CD8-positive, alpha-beta memory T cell (primary cell): ENCODE measurements at regions not wholly inside any gene's neighbourhood (a gene's known extent, or its start where the extent isn't known, plus 50 kb on each side); places are given as distances from the start of the nearest gene placed in this dataset.

ENCODE experiments used
- CTCF ChIA-PET: fragments of 350-600 bp; sonication (Branson Sonifier 250); formaldehyde crosslinking; loops from one replicate; lab custom pipeline; 2021; ENCODE audit warnings: antibody characterized with exemption; lab: Charles Lee
- POLR2A ChIA-PET: fragments of 350-600 bp; sonication (Branson Sonifier 250); formaldehyde crosslinking; loops from one replicate; lab custom pipeline; 2021; ENCODE audit warnings: antibody characterized with exemption; lab: Charles Lee
- DNase-seq, 5 donors: peaks; one replicate each; pipeline versions ENCODE4 v3.0.0 to v3.0.0-alpha.2; 2020 to 2022; ENCODE audit warnings: mixed read lengths in 1 of 5
- H3K27ac ChIP-seq: one replicate; pipeline ENCODE4 v1.7.0; 2013; ENCODE audit warnings: low read depth, mild to moderate bottlenecking, low read length, moderate library complexity
- H3K27me3 ChIP-seq: 2 replicates; pipeline ENCODE4 v1.7.0; 2013; ENCODE audit warnings: low read length, mild to moderate bottlenecking; ENCODE audit not compliant: insufficient read depth, poor library complexity, severe bottlenecking
- H3K36me3 ChIP-seq: 2 replicates; pipeline ENCODE4 v1.7.0; 2013; ENCODE audit warnings: mild to moderate bottlenecking, low read length, moderate library complexity; ENCODE audit not compliant: insufficient read depth
- H3K4me1 ChIP-seq: 2 replicates; pipeline ENCODE4 v1.7.0; 2013; ENCODE audit warnings: mild to moderate bottlenecking, low read length, moderate library complexity; ENCODE audit not compliant: insufficient read depth
- H3K4me3 ChIP-seq: 2 replicates; pipeline ENCODE4 v1.7.0; 2013; ENCODE audit warnings: mild to moderate bottlenecking, low read length
- H3K9me3 ChIP-seq: 2 replicates; pipeline ENCODE4 v1.7.0; 2013; ENCODE audit warnings: mild to moderate bottlenecking, low read length
- H3K27ac Mint-ChIP-seq, 8 donors: one replicate each; pipeline ENCODE4 v1.8.0; 2020 to 2021; ENCODE audit warnings: mixed read lengths in 8 of 8, mild to moderate bottlenecking in 6 of 8, inconsistent platforms in 3 of 8, moderate library complexity in 3 of 8
- H3K27me3 Mint-ChIP-seq, 2 donors: one replicate each; pipeline ENCODE4 v1.8.0; 2020 to 2021; ENCODE audit warnings: mixed read lengths in 2 of 2, mild to moderate bottlenecking in 1 of 2, moderate library complexity in 1 of 2
- H3K36me3 Mint-ChIP-seq, 3 donors: one replicate each; pipeline ENCODE4 v1.8.0; 2020 to 2021; ENCODE audit warnings: mixed read lengths in 3 of 3, inconsistent platforms in 1 of 3, mild to moderate bottlenecking in 1 of 3
- H3K4me1 Mint-ChIP-seq, 3 donors: one replicate each; pipeline ENCODE4 v1.8.0; 2020 to 2021; ENCODE audit warnings: mixed read lengths in 3 of 3, inconsistent platforms in 1 of 3, mild to moderate bottlenecking in 1 of 3
- H3K4me3 Mint-ChIP-seq, 7 donors: one replicate each; pipeline ENCODE4 v1.8.0; 2020 to 2021; ENCODE audit warnings: mixed read lengths in 7 of 7, mild to moderate bottlenecking in 6 of 7, moderate library complexity in 4 of 7, inconsistent platforms in 2 of 7
- H3K9me3 Mint-ChIP-seq, 5 donors: one replicate each; pipeline ENCODE4 v1.8.0; 2020 to 2022; ENCODE audit warnings: mixed read lengths in 5 of 5, mild to moderate bottlenecking in 3 of 5, moderate library complexity in 2 of 5, inconsistent platforms in 1 of 5

GRCh38 chr15:35646790-35647189 lies 100.8 kb upstream of the DPH6 start:
- Mint-ChIP-seq H3K27ac (no peak overlapping the region), H3K9me3 (peaks cover 0 to 11% (median 5%) of the 10 kb centered on the region in 5 donors), H3K36me3 (no peaks in the 10 kb centered on the region), H3K4me1 (no peaks in the 10 kb centered on the region), H3K27me3 (peaks cover 2 to 5% of the 10 kb centered on the region in 2 donors), H3K4me3 (no peak overlapping the region)
- no peak for DNase-seq
- Histone ChIP-seq H3K27me3 (no peaks in the 10 kb centered on the region), H3K27ac (no peak overlapping the region), H3K4me1 (no peaks in the 10 kb centered on the region), H3K4me3 (no peak overlapping the region), H3K9me3 (no peaks in the 10 kb centered on the region), H3K36me3 (no peaks in the 10 kb centered on the region)
- ChIA-PET CTCF (no interaction called here), POLR2A (no interaction called here)

DNA sequence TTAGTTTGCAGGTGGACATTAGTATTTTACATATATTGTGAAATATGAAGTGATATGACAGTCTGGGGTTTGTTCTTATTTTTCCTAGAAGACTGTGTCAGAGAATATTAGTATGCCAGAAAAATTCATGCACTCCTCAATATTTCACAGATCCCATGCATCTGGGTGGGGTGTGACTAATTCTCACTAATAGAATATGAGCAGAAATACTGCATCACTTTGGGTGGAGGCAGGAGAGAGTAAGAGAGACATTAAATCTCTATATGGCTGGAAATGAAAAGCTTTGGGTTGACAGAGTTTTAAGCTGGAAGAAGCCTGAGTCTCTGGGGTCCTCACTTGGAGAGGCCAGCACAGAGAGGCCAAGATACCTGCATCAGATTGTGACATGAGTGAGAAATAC lies 101.3 kb upstream of the DPH6 start:
- ChIA-PET POLR2A (no interaction called here), CTCF (no interaction called here)
- H3K36me3 ChIP-seq: no peaks in the 10 kb centered on the region
- H3K9me3 Mint-ChIP-seq: peaks cover 0 to 9% (median 5%) of the 10 kb centered on the region in 5 donors
- H3K4me3 Mint-ChIP-seq: no peak overlapping the region
- no peaks in the 10 kb centered on the region for H3K4me1 ChIP-seq
- no peaks in the 10 kb centered on the region for H3K9me3 ChIP-seq
- DNase-seq: no peak
- H3K27ac Mint-ChIP-seq: no peak overlapping the region
- H3K36me3 Mint-ChIP-seq: no peaks in the 10 kb centered on the region
- H3K27me3 Mint-ChIP-seq: peaks cover 2 to 5% of the 10 kb centered on the region in 2 donors
- no peak overlapping the region for H3K27ac ChIP-seq
- H3K4me3 ChIP-seq: no peak overlapping the region
- H3K4me1 Mint-ChIP-seq: no peaks in the 10 kb centered on the region
- no peaks in the 10 kb centered on the region for H3K27me3 ChIP-seq

DNA sequence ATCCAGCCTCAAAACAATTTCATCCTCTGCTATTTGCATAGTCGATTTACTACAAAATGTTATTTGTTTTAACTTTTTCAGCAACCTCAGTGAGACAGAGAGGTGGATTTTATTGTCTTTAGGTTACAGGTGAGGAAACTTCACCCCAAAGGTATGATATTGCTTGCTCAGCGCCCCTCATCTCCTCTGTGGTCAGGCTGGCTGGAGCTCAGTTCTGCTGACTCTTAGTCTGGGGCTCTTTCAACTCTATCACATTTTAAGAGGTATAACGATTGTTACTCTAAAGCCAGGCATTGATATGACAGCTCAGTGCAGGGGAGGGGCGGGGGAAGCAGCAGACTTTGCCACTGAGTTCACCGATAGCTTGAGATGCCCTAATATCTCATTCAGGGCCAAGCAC lies 103.0 kb upstream of the DPH6 start:
- peaks cover 0 to 6% (median 0%) of the 10 kb centered on the region in 5 donors for H3K9me3 Mint-ChIP-seq
- H3K36me3 Mint-ChIP-seq: no peaks in the 10 kb centered on the region
- Histone ChIP-seq H3K4me3 (no peak overlapping the region), H3K27ac (no peak overlapping the region), H3K27me3 (no peaks in the 10 kb centered on the region), H3K36me3 (no peaks in the 10 kb centered on the region), H3K4me1 (no peaks in the 10 kb centered on the region), H3K9me3 (no peaks in the 10 kb centered on the region)
- peaks cover 3 to 6% of the 10 kb centered on the region in 2 donors for H3K27me3 Mint-ChIP-seq
- ChIA-PET CTCF (no interaction called here), POLR2A (no interaction called here)
- DNase-seq: no peak
- no peak overlapping the region for H3K4me3 Mint-ChIP-seq
- H3K27ac Mint-ChIP-seq: no peak overlapping the region
- H3K4me1 Mint-ChIP-seq: no peaks in the 10 kb centered on the region

DNA sequence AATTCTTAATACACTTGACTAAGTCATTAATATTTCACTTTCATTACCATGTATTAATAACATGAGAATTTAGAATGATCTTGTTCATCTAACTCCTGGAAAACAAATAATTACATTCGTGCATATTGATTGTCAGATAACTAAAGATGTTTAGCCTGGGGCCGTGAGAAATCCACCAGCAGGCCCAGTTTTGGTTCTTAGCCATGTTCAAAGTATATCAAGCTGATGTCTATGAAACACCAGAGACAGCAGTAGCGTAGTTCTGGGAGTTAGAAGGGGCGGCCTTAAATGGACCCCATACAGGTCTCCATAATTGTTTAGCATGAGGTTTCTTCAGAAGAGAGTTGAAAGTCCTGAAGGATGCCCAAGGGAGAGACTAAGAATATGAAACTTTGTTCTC lies 103.6 kb upstream of the DPH6 start:
- no peaks in the 10 kb centered on the region for H3K36me3 Mint-ChIP-seq
- Histone ChIP-seq H3K9me3 (no peaks in the 10 kb centered on the region), H3K4me3 (no peak overlapping the region), H3K27me3 (no peaks in the 10 kb centered on the region), H3K27ac (no peak overlapping the region), H3K4me1 (no peaks in the 10 kb centered on the region), H3K36me3 (no peaks in the 10 kb centered on the region)
- POLR2A ChIA-PET: no interaction called here
- CTCF ChIA-PET: no interaction called here
- no peak overlapping the region for H3K4me3 Mint-ChIP-seq
- DNase-seq: no peak
- no peaks in the 10 kb centered on the region for H3K4me1 Mint-ChIP-seq
- H3K9me3 Mint-ChIP-seq: peaks cover 0 to 6% (median 0%) of the 10 kb centered on the region in 5 donors
- no peak overlapping the region for H3K27ac Mint-ChIP-seq
- H3K27me3 Mint-ChIP-seq: peaks cover 5 to 6% of the 10 kb centered on the region in 2 donors

- no peaks in the 10 kb centered on the region for H3K9me3 Mint-ChIP-seq
- no peaks in the 10 kb centered on the region for H3K4me1 Mint-ChIP-seq
- peaks cover 5 to 12% of the 10 kb centered on the region in 2 donors for H3K27me3 Mint-ChIP-seq
- H3K27me3 ChIP-seq: no peaks in the 10 kb centered on the region
- H3K4me3 ChIP-seq: no peak overlapping the region
- no peak overlapping the region for H3K27ac Mint-ChIP-seq
- no peak overlapping the region for H3K27ac ChIP-seq
- H3K4me3 Mint-ChIP-seq: no peak overlapping the region
- no peaks in the 10 kb centered on the region for H3K36me3 Mint-ChIP-seq
- no peak for DNase-seq
- CTCF ChIA-PET: no interaction called here
- no peaks in the 10 kb centered on the region for H3K36me3 ChIP-seq
- POLR2A ChIA-PET: no interaction called here
- H3K9me3 ChIP-seq: no peaks in the 10 kb centered on the region
- H3K4me1 ChIP-seq: no peaks in the 10 kb centered on the region
These were observed 108.4 kb upstream of the DPH6 start for GRCh38 chr15:35654332-35654731.

DNA sequence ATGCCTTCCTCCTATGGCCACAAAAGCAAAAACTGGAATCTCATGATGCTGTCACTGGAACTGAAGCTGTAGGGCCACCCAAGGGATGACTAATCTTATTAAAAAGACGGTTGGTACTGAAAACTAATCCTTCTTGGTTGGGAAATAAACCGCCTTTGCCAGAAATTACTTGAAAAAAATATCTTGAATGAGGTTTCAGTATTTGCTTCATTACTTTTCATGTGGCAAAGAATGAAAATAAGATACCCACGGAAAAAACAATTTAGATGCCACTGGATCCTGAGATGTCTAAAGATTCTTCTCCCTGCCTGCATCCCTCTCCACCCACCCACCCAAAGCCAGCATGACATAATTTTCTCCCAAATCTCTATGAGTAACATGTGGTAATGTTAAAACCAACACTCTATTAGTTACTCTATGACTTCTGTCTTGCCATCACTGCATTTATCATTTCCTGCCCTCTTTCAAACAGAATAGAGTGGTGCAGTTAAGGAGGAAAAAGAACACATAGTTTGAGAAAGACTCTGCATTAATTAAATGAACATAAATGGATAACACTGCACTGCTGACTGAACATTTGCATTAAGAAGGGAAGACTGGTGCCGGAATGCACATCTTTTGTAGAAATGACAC lies 111.8 kb upstream of the DPH6 start:
- Histone ChIP-seq H3K27ac (no peak overlapping the region), H3K4me3 (no peak overlapping the region), H3K9me3 (no peaks in the 10 kb centered on the region), H3K36me3 (no peaks in the 10 kb centered on the region), H3K4me1 (no peaks in the 10 kb centered on the region), H3K27me3 (no peaks in the 10 kb centered on the region)
- H3K4me1 Mint-ChIP-seq: no peaks in the 10 kb centered on the region
- no peak for DNase-seq
- peaks cover 3 to 21% of the 10 kb centered on the region in 2 donors for H3K27me3 Mint-ChIP-seq
- ChIA-PET POLR2A (no interaction called here), CTCF (no interaction called here)
- H3K27ac Mint-ChIP-seq: no peak overlapping the region
- H3K4me3 Mint-ChIP-seq: no peak overlapping the region
- no peaks in the 10 kb centered on the region for H3K36me3 Mint-ChIP-seq
- H3K9me3 Mint-ChIP-seq: no peaks in the 10 kb centered on the region

DNA sequence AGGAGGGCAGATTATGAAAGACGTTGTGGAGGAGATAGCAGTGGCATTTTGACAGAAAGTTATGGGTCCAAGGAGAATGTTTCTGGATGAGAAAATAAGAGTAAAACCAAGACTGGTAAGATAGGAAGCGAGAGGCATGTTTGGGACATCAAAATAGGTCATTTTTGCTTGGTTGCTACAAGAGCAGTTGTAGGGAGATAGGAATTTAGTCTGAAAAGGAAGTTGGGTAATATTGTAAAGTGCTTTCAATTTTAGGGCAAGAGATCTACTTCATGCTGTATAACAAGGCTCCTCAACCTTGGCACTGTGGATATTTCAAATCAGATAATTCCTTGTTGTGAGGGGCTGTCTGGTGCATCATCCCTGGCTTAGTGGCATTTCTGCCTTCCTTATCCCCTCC lies 118.0 kb upstream of the DPH6 start:
- H3K4me1 ChIP-seq: no peaks in the 10 kb centered on the region
- H3K9me3 Mint-ChIP-seq: no peaks in the 10 kb centered on the region
- H3K4me1 Mint-ChIP-seq: peaks cover 7 to 19% (median 13%) of the 10 kb centered on the region in 3 donors
- H3K27ac ChIP-seq: no peak overlapping the region
- H3K4me3 ChIP-seq: no peak overlapping the region
- POLR2A ChIA-PET: no interaction called here
- no peak for DNase-seq
- H3K27me3 Mint-ChIP-seq: peaks cover 2 to 9% of the 10 kb centered on the region in 2 donors
- no peaks in the 10 kb centered on the region for H3K9me3 ChIP-seq
- no peaks in the 10 kb centered on the region for H3K36me3 ChIP-seq
- H3K4me3 Mint-ChIP-seq: no peak overlapping the region
- H3K27me3 ChIP-seq: no peaks in the 10 kb centered on the region
- CTCF ChIA-PET: no interaction called here
- no peak overlapping the region for H3K27ac Mint-ChIP-seq
- H3K36me3 Mint-ChIP-seq: no peaks in the 10 kb centered on the region

DNA sequence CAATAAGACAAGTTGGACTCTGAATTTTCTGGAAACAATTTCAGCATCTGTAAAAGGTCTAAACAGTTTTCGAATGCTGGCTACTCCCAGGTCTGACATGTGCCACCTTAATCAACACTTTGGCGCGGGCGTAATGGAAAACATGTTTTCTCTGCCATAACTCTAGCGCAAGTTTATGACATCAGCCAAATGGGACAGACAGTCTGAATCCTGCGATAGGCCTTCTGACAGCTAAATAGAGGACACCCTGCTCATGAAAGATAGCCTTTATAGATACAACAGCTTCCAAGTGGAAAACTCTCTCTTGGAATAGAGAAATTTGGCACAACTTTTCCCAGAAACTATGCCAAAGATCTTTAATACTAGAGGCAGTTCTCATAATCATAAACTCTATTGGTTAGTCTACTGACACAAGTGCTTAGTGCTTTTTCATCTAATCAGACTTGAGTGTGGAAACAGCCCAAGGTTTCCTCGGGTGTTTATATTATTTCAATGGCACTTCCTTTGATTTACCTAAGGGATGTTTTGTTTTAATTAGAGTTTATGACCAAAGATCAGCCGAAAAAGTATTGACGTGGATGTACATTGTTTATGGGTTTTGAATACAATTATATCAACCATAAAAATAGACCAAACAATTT lies 120.1 kb upstream of the DPH6 start:
- no peaks in the 10 kb centered on the region for H3K9me3 Mint-ChIP-seq
- H3K36me3 Mint-ChIP-seq: no peaks in the 10 kb centered on the region
- Histone ChIP-seq H3K27ac (no peak overlapping the region), H3K27me3 (no peaks in the 10 kb centered on the region), H3K4me3 (no peak overlapping the region), H3K4me1 (no peaks in the 10 kb centered on the region), H3K9me3 (no peaks in the 10 kb centered on the region), H3K36me3 (no peaks in the 10 kb centered on the region)
- H3K4me3 Mint-ChIP-seq: no peak overlapping the region
- ChIA-PET CTCF (no interaction called here), POLR2A (no interaction called here)
- peaks cover 3 to 11% of the 10 kb centered on the region in 2 donors for H3K27me3 Mint-ChIP-seq
- H3K4me1 Mint-ChIP-seq: peaks cover 7 to 19% (median 13%) of the 10 kb centered on the region in 3 donors
- no peak for DNase-seq
- H3K27ac Mint-ChIP-seq: no peak overlapping the region
